ENCODE measurements at regions not wholly inside any gene's neighbourhood (a gene's known extent, or its start where the extent isn't known, plus 50 kb on each side); places are given as distances from the start of the nearest gene placed in this dataset.

GRCh38 chr4:154911097-154911496, 130.0 kb downstream of the RBM46 start:
- TF ChIP-seq CTCF (IDR thresholded peaks at IDR 0.05) (no peak), POLR2A (IDR thresholded peaks at IDR 0.05) (no peak)

Measured in esophagus squamous epithelium (tissue), 4 donors.